GM12878 (cell line): ENCODE measurements at regions not wholly inside any gene's neighbourhood (a gene's known extent, or its start where the extent isn't known, plus 50 kb on each side); places are given as distances from the start of the nearest gene placed in this dataset.

Experiments used
- ATAC-seq: fragments of 200-7000 bp; cut with Tn5 transposase; 3 replicates; pipeline ENCODE4 v1.9.1; 2020; ENCODE audit warnings: mild to moderate bottlenecking, moderate library complexity
- BruUV-seq: library from RNA; stranded (reverse); fragments of 400-500 nt; replicated peaks from 2 replicates; lab custom pipeline; 2021; lab: Mats Ljungman, UMichigan
- CTCF ChIA-PET: fragments of 300-600 bp; sonication (Branson Sonifier 250); formaldehyde crosslinking; extraction: SDS; loops from one replicate; lab custom pipeline; 2021; ENCODE audit warnings: inconsistent platforms; lab: Yijun Ruan, JAX
- POLR2A ChIA-PET: fragments of 350-600 bp; formaldehyde crosslinking; extraction: SDS; loops from one replicate; lab custom pipeline; 2021; ENCODE audit warnings: inconsistent platforms; lab: Charles Lee
- RAD21 ChIA-PET: fragments of 300-600 bp; sonication (Branson Sonifier 250); formaldehyde crosslinking; loops from one replicate; lab custom pipeline; 2023; ENCODE audit warnings: antibody characterized with exemption; ENCODE audit not compliant: unreplicated experiment; lab: Charles Lee
- SMC1A ChIA-PET: fragments of 300-600 bp; sonication (Branson Sonifier 250); formaldehyde crosslinking; loops from one replicate; lab custom pipeline; 2023; ENCODE audit not compliant: unreplicated experiment, uncharacterized antibody; lab: Charles Lee
- DNase-seq: peaks from one replicate; pipeline ENCODE4 v3.0.0-alpha.2; 2011; ENCODE audit warnings: low read depth, low spot score
- FAIRE-seq: peaks from 3 replicates; lab custom pipeline; 2011; peaks lifted over from hg19 to GRCh38; lab: Jason Lieb, UNC
- H2AFZ ChIP-seq: 2 replicates; pipeline ENCODE4 v1.6.0; 2011; ENCODE audit warnings: low read depth, low read length, control low read depth; ENCODE audit not compliant: control insufficient read depth
- H3K27ac ChIP-seq: 2 replicates; pipeline ENCODE4 v1.5.1; 2011; ENCODE audit warnings: control low read depth; ENCODE audit not compliant: control insufficient read depth, insufficient read depth
- H3K27me3 ChIP-seq, 2 experiments: replicated peaks in 1 of 2; 2 replicates each; pipeline versions ENCODE4 v1.6.0 to v1.6.1; 2011; ENCODE audit warnings: low read length in 1 of 2; ENCODE audit not compliant: control insufficient read depth in 2 of 2, insufficient read depth in 2 of 2
- H3K36me3 ChIP-seq, 2 experiments: 2 replicates each; pipeline ENCODE4 v1.5.1; 2011; ENCODE audit warnings: low read length in 1 of 2; ENCODE audit not compliant: control insufficient read depth in 2 of 2, insufficient read depth in 2 of 2
- H3K4me1 ChIP-seq: 2 replicates; pipeline ENCODE4 v1.6.1; 2011; ENCODE audit warnings: mild to moderate bottlenecking, low read length, moderate library complexity, mixed read lengths; ENCODE audit not compliant: control insufficient read depth, insufficient read depth
- H3K4me2 ChIP-seq: 2 replicates; pipeline ENCODE4 v1.6.0; 2011; ENCODE audit warnings: control low read depth; ENCODE audit not compliant: control insufficient read depth, insufficient read depth
- H3K4me3 ChIP-seq: fragments of 200-600 bp; sonication (generic); 2 replicates; pipeline ENCODE4 v1.5.1; 2016
- H3K79me2 ChIP-seq: 2 replicates; pipeline ENCODE4 v1.6.0; 2011; ENCODE audit warnings: low read length; ENCODE audit not compliant: control insufficient read depth, insufficient read depth
- H3K9ac ChIP-seq: 2 replicates; pipeline ENCODE4 v1.8.0; 2011; ENCODE audit warnings: low read length, control low read depth, mixed read lengths; ENCODE audit not compliant: control insufficient read depth, insufficient read depth
- H3K9me3 ChIP-seq: replicated peaks from 3 replicates; pipeline ENCODE4 v1.5.1; 2011; ENCODE audit warnings: mild to moderate bottlenecking, low read length; ENCODE audit not compliant: control insufficient read depth, insufficient read depth
- H4K20me1 ChIP-seq: 2 replicates; pipeline ENCODE4 v1.6.0; 2011; ENCODE audit not compliant: control insufficient read depth, insufficient read depth
- ASH2L ChIP-seq: fragments of 300-600, 200-600 bp; sonication (generic); IDR thresholded peaks from 2 replicates; pipeline ENCODE4 v1.6.1; 2017; ENCODE audit warnings: low read depth, mild to moderate bottlenecking, borderline replicate concordance
- E2F8 ChIP-seq: fragments of 450-650 bp; IDR thresholded peaks from 2 replicates; pipeline ENCODE4 v1.6.1; 2018; ENCODE audit warnings: mild to moderate bottlenecking, low read depth, moderate library complexity; ENCODE audit not compliant: partially characterized antibody
- WGBS: methylation state at CpG from one replicate; pipeline ENCODE4 v1.1.6; 2016; ENCODE audit warnings: low lambda C conversion rate; ENCODE audit not compliant: insufficient replicate concordance, insufficient coverage; ENCODE audit errors: missing lambda C conversion rate; 5-methylcytosine and 5-hydroxymethylcytosine counted together
- in situ Hi-C: fragments of 300-500 bp; cut with MboI; formaldehyde crosslinking; loops from 9 replicates; pipeline ENCODE4 v1.14.3; 2018; ENCODE audit warnings: mixed read lengths
- intact Hi-C: fragments of 100-400 bp; cut with micrococcal nuclease; formaldehyde crosslinking; loops from one replicate; pipeline ENCODE4 v1.14.2; 2022; ENCODE audit not compliant: unreplicated experiment
- TF ChIP-seq, protein P1 (sequence below): IDR thresholded peaks from 2 replicates; pipeline ENCODE4 v1.6.1; 2011; ENCODE audit warnings: mild to moderate bottlenecking, low read depth, low read length, moderate library complexity; ENCODE audit not compliant: insufficient replicate concordance

- TF ChIP-seq, protein P1, sequence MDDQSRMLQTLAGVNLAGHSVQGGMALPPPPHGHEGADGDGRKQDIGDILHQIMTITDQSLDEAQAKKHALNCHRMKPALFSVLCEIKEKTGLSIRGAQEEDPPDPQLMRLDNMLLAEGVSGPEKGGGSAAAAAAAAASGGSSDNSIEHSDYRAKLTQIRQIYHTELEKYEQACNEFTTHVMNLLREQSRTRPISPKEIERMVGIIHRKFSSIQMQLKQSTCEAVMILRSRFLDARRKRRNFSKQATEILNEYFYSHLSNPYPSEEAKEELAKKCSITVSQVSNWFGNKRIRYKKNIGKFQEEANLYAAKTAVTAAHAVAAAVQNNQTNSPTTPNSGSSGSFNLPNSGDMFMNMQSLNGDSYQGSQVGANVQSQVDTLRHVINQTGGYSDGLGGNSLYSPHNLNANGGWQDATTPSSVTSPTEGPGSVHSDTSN = no peak
Measured at GRCh38 chr3:72187131-72187530, 402.2 kb upstream of the PROK2 start (continued).

GRCh38 chr3:72186400-72186855 is 401.5 kb upstream of the PROK2 start:
- no TSS peak for BruUV-seq
- no peak for DNase-seq
- Histone ChIP-seq H3K27ac (no peak overlapping the region), H3K27me3 (no peaks in the 10 kb centered on the region), H2AFZ (no peak overlapping the region; the same call in 1 of the 2 replicates), H3K79me2 (no peaks in the 10 kb centered on the region), H3K36me3 (no peaks in the 10 kb centered on the region), H3K4me3 (no peak overlapping the region), H3K9me3 (peaks cover 2% of the 10 kb centered on the region; the same call in 2 of the 3 replicates), H4K20me1 (no peaks in the 10 kb centered on the region), H3K4me1 (peaks cover 5% of the 10 kb centered on the region; the same call in 1 of the 2 replicates), H3K4me2 (no peak overlapping the region), H3K9ac (no peak overlapping the region)
- no peak for ATAC-seq
- ChIA-PET CTCF (interaction anchor here (1.3 kb wide), 1 partner anchor 665 kb away, joined by 3 read pairs; no protein-coding TSS in a partner anchor), RAD21 (no interaction called here), POLR2A (no interaction called here), SMC1A (no interaction called here)
- TF ChIP-seq E2F8 = no peak
- TF ChIP-seq ASH2L = no peak
- 38% methylated on average over 1 of the region's 1 CpG for WGBS
- in situ Hi-C loops (no loop called here), intact Hi-C loops (no loop called here)
- FAIRE-seq = no peak
